WTC11 (cell line): ENCODE measurements at regions not wholly inside any gene's neighbourhood (a gene's known extent, or its start where the extent isn't known, plus 50 kb on each side); places are given as distances from the start of the nearest gene placed in this dataset.

Experiments
- ATAC-seq: fragments of 200-7000 bp; cut with Tn5 transposase; 2 replicates; pipeline ENCODE4 v1.10.0; 2021; ENCODE audit warnings: mild to moderate bottlenecking, moderate library complexity
- CTCF ChIA-PET: fragments of 300-600 bp; sonication (Branson Sonifier 250); formaldehyde crosslinking; loops from one replicate; lab custom pipeline; 2021; ENCODE audit warnings: antibody characterized with exemption; lab: Charles Lee
- POLR2A ChIA-PET: fragments of 350-600 bp; sonication (Branson Sonifier 250); formaldehyde crosslinking; loops from one replicate; lab custom pipeline; 2021; ENCODE audit warnings: antibody characterized with exemption; lab: Charles Lee
- DNase-seq: peaks from one replicate; pipeline ENCODE4 v3.0.0; 2021; ENCODE audit warnings: low spot score
- H3K27ac Mint-ChIP-seq: 2 replicates; pipeline ENCODE4 v1.8.0; 2021; ENCODE audit warnings: mixed read lengths
- H3K27me3 Mint-ChIP-seq: 2 replicates; pipeline ENCODE4 v1.8.0; 2021; ENCODE audit warnings: low read depth, mild to moderate bottlenecking, moderate library complexity, mixed read lengths
- H3K36me3 Mint-ChIP-seq: 2 replicates; pipeline ENCODE4 v1.8.0; 2021; ENCODE audit warnings: mixed read lengths
- H3K4me1 Mint-ChIP-seq: 2 replicates; pipeline ENCODE4 v1.8.0; 2022; ENCODE audit warnings: mixed read lengths
- H3K4me3 Mint-ChIP-seq: 2 replicates; pipeline ENCODE4 v1.8.0; 2021; ENCODE audit warnings: mild to moderate bottlenecking, moderate library complexity, mixed read lengths
- H3K9me3 Mint-ChIP-seq: 2 replicates; pipeline ENCODE4 v1.8.0; 2021; ENCODE audit warnings: mixed read lengths
- ATF3 ChIP-seq: sonication (generic); formaldehyde crosslinking; conservative IDR thresholded peaks from 2 replicates; pipeline ENCODE4 v1.8.1; 2022; ENCODE audit warnings: mild to moderate bottlenecking, missing genetic modification reagents
- ETV6 ChIP-seq: sonication (generic); formaldehyde crosslinking; IDR thresholded peaks from 2 replicates; pipeline ENCODE4 v1.8.1; 2022; ENCODE audit warnings: mild to moderate bottlenecking, missing genetic modification reagents
- GABPB1 ChIP-seq: sonication (generic); formaldehyde crosslinking; IDR thresholded peaks from 2 replicates; pipeline ENCODE4 v1.8.1; 2023; ENCODE audit warnings: mild to moderate bottlenecking, missing genetic modification reagents
- MXD4 ChIP-seq: fragments of 250-450 bp; sonication (Bioruptor Pico); IDR thresholded peaks from 2 replicates; pipeline ENCODE4 v1.8.0; 2021; ENCODE audit warnings: mild to moderate bottlenecking, moderate library complexity, borderline replicate concordance
- NFATC4 ChIP-seq: fragments of 250-450 bp; sonication (Bioruptor Pico); IDR thresholded peaks from 2 replicates; pipeline ENCODE4 v1.9.0; 2021; ENCODE audit warnings: mild to moderate bottlenecking
- NR1H2 ChIP-seq: sonication (generic); formaldehyde crosslinking; IDR thresholded peaks from 2 replicates; pipeline ENCODE4 v1.9.0; 2021; ENCODE audit warnings: mild to moderate bottlenecking, moderate library complexity, missing genetic modification reagents
- TEAD1 ChIP-seq: sonication (generic); formaldehyde crosslinking; IDR thresholded peaks from 2 replicates; pipeline ENCODE4 v1.8.0; 2022; ENCODE audit warnings: mild to moderate bottlenecking, missing genetic modification reagents
- ZBTB43 ChIP-seq: sonication (generic); formaldehyde crosslinking; IDR thresholded peaks from 2 replicates; pipeline ENCODE4 v1.8.1; 2023; ENCODE audit warnings: mild to moderate bottlenecking, missing genetic modification reagents
- ZNF121 ChIP-seq: sonication (generic); formaldehyde crosslinking; IDR thresholded peaks from 2 replicates; pipeline ENCODE4 v1.8.0; 2023; ENCODE audit warnings: missing genetic modification reagents
- ZNF138 ChIP-seq: sonication (generic); formaldehyde crosslinking; conservative IDR thresholded peaks from 2 replicates; pipeline ENCODE4 v1.8.1; 2022; ENCODE audit warnings: mild to moderate bottlenecking, moderate library complexity, missing genetic modification reagents
- ZNF671 ChIP-seq: fragments of 250-450 bp; sonication (Bioruptor Pico); IDR thresholded peaks from 2 replicates; pipeline ENCODE4 v1.8.0; 2021; ENCODE audit warnings: mild to moderate bottlenecking
- TF ChIP-seq, protein P1 (sequence below): sonication (generic); formaldehyde crosslinking; IDR thresholded peaks from 2 replicates; pipeline ENCODE4 v1.8.0; 2023; ENCODE audit warnings: missing genetic modification reagents, mild to moderate bottlenecking, borderline replicate concordance
- TF ChIP-seq, protein P2 (sequence below): sonication (generic); formaldehyde crosslinking; IDR thresholded peaks from 2 replicates; pipeline ENCODE4 v1.8.0; 2022; ENCODE audit warnings: missing genetic modification reagents
- TF ChIP-seq, protein P3 (sequence below): sonication (generic); formaldehyde crosslinking; IDR thresholded peaks from 2 replicates; pipeline ENCODE4 v1.8.0; 2022; ENCODE audit warnings: mild to moderate bottlenecking, missing genetic modification reagents
- TF ChIP-seq, protein P4 (sequence below): sonication (generic); formaldehyde crosslinking; IDR thresholded peaks from 2 replicates; pipeline ENCODE4 v1.8.1; 2022; ENCODE audit warnings: mild to moderate bottlenecking, moderate library complexity, missing genetic modification reagents
- TF ChIP-seq, protein P5 (sequence below): sonication (generic); formaldehyde crosslinking; IDR thresholded peaks from 2 replicates; pipeline ENCODE4 v1.8.1; 2023; ENCODE audit warnings: mild to moderate bottlenecking, moderate library complexity, missing genetic modification reagents

DNA sequence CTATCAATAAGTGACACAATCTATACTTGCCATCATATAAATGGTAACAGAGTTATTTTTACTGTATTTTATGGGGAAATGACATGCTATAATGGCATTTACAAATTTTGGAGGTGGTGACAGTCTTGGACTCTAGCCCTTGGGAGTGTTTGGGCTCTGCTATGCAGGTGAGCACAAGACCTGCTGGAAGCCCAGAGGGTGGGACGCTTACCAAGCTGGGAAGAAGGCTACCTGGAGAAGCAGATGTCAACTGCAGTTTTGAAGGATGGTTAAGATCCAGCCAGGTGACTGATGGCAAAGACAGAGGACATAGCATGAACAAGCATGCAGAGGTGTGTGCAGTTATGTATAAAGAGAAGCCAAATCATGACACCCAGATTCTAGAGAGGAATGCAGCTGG, 346.9 kb downstream of the MYCN start:
- Mint-ChIP-seq H3K4me3 (no peak overlapping the region), H3K9me3 (no peaks in the 10 kb centered on the region), H3K36me3 (no peaks in the 10 kb centered on the region), H3K4me1 (peaks cover 5% of the 10 kb centered on the region), H3K27me3 (no peaks in the 10 kb centered on the region; the same call in 1 of the 2 replicates), H3K27ac (no peak overlapping the region)
- TF ChIP-seq NR1H2 (CRISPR knock-in tag) (no peak), ATF3 (CRISPR knock-in tag) (no peak), ETV6 (no peak), NFATC4 (CRISPR knock-in tag) (no peak), ZNF671 (no peak), ZBTB43 (CRISPR knock-in tag) (no peak)
- TF ChIP-seq, protein P1, sequence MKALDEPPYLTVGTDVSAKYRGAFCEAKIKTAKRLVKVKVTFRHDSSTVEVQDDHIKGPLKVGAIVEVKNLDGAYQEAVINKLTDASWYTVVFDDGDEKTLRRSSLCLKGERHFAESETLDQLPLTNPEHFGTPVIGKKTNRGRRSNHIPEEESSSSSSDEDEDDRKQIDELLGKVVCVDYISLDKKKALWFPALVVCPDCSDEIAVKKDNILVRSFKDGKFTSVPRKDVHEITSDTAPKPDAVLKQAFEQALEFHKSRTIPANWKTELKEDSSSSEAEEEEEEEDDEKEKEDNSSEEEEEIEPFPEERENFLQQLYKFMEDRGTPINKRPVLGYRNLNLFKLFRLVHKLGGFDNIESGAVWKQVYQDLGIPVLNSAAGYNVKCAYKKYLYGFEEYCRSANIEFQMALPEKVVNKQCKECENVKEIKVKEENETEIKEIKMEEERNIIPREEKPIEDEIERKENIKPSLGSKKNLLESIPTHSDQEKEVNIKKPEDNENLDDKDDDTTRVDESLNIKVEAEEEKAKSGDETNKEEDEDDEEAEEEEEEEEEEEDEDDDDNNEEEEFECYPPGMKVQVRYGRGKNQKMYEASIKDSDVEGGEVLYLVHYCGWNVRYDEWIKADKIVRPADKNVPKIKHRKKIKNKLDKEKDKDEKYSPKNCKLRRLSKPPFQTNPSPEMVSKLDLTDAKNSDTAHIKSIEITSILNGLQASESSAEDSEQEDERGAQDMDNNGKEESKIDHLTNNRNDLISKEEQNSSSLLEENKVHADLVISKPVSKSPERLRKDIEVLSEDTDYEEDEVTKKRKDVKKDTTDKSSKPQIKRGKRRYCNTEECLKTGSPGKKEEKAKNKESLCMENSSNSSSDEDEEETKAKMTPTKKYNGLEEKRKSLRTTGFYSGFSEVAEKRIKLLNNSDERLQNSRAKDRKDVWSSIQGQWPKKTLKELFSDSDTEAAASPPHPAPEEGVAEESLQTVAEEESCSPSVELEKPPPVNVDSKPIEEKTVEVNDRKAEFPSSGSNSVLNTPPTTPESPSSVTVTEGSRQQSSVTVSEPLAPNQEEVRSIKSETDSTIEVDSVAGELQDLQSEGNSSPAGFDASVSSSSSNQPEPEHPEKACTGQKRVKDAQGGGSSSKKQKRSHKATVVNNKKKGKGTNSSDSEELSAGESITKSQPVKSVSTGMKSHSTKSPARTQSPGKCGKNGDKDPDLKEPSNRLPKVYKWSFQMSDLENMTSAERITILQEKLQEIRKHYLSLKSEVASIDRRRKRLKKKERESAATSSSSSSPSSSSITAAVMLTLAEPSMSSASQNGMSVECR = no peak
- TF ChIP-seq, protein P2, sequence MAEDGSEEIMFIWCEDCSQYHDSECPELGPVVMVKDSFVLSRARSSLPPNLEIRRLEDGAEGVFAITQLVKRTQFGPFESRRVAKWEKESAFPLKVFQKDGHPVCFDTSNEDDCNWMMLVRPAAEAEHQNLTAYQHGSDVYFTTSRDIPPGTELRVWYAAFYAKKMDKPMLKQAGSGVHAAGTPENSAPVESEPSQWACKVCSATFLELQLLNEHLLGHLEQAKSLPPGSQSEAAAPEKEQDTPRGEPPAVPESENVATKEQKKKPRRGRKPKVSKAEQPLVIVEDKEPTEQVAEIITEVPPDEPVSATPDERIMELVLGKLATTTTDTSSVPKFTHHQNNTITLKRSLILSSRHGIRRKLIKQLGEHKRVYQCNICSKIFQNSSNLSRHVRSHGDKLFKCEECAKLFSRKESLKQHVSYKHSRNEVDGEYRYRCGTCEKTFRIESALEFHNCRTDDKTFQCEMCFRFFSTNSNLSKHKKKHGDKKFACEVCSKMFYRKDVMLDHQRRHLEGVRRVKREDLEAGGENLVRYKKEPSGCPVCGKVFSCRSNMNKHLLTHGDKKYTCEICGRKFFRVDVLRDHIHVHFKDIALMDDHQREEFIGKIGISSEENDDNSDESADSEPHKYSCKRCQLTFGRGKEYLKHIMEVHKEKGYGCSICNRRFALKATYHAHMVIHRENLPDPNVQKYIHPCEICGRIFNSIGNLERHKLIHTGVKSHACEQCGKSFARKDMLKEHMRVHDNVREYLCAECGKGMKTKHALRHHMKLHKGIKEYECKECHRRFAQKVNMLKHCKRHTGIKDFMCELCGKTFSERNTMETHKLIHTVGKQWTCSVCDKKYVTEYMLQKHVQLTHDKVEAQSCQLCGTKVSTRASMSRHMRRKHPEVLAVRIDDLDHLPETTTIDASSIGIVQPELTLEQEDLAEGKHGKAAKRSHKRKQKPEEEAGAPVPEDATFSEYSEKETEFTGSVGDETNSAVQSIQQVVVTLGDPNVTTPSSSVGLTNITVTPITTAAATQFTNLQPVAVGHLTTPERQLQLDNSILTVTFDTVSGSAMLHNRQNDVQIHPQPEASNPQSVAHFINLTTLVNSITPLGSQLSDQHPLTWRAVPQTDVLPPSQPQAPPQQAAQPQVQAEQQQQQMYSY = no peak
- TF ChIP-seq, protein P3, sequence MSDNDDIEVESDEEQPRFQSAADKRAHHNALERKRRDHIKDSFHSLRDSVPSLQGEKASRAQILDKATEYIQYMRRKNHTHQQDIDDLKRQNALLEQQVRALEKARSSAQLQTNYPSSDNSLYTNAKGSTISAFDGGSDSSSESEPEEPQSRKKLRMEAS = no peak
- ChIA-PET CTCF (no interaction called here), POLR2A (no interaction called here)
- DNase-seq (no peak), ATAC-seq (no peak)

DNA sequence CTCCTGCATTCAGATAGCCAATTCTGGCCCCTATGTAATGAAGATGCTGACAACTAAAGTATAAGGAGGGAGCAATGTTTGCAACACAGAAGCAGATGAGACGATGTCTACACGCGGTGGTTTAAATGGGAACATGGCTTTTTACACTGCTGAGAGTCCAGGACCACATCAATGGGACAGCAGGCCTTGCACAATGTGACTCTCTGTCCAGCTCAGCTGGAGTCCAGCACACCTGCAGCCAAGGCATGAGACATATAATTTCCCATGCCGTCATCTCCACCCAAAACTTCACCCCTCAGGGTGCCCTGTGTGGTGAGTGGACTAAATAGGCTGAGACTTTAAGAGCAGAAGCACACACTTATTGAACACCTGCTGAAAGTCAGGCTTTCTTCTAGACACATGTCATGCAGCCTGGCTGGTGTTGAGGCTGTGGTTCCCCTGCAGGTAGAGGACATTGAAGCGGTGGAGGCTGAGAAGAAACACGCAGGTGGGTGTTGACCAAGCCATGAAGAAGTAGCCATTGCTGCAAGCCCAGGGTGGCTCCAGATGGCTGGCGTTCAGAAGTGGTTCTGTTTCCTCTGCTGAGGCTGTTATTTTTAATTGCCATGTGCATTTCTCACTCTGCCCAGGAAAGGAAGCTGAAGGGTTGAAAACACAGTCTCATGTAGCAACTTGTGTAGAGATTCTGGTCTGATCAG, 345.6 kb downstream of the MYCN start:
- Mint-ChIP-seq H3K4me3 (no peak overlapping the region), H3K27ac (no peak overlapping the region), H3K36me3 (no peaks in the 10 kb centered on the region)
- no peak for ATAC-seq
- ChIA-PET CTCF (no interaction called here), POLR2A (no interaction called here)
- TF ChIP-seq, protein P4, sequence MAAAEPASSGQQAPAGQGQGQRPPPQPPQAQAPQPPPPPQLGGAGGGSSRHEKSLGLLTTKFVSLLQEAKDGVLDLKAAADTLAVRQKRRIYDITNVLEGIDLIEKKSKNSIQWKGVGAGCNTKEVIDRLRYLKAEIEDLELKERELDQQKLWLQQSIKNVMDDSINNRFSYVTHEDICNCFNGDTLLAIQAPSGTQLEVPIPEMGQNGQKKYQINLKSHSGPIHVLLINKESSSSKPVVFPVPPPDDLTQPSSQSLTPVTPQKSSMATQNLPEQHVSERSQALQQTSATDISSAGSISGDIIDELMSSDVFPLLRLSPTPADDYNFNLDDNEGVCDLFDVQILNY = no peak
- TF ChIP-seq ZNF138 (CRISPR knock-in tag) (no peak), TEAD1 (CRISPR knock-in tag) (no peak), GABPB1 (CRISPR knock-in tag) (no peak), ZNF121 (CRISPR knock-in tag) (no peak), MXD4 (CRISPR knock-in tag) (no peak)
- TF ChIP-seq, protein P2 = no peak
- TF ChIP-seq, protein P5, sequence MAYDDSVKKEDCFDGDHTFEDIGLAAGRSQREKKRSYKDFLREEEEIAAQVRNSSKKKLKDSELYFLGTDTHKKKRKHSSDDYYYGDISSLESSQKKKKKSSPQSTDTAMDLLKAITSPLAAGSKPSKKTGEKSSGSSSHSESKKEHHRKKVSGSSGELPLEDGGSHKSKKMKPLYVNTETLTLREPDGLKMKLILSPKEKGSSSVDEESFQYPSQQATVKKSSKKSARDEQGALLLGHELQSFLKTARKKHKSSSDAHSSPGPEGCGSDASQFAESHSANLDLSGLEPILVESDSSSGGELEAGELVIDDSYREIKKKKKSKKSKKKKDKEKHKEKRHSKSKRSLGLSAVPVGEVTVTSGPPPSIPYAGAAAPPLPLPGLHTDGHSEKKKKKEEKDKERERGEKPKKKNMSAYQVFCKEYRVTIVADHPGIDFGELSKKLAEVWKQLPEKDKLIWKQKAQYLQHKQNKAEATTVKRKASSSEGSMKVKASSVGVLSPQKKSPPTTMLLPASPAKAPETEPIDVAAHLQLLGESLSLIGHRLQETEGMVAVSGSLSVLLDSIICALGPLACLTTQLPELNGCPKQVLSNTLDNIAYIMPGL = no peak
- TF ChIP-seq, all 79 proteins: peak for 0
- Mint-ChIP-seq H3K4me1 (peaks cover 13% of the 10 kb centered on the region), H3K9me3 (no peaks in the 10 kb centered on the region), H3K27me3 (no peaks in the 10 kb centered on the region; the same call in 1 of the 2 replicates)
- no peak for DNase-seq
